Ishikawa (cell line): ENCODE measurements at regions not wholly inside any gene's neighbourhood (a gene's known extent, or its start where the extent isn't known, plus 50 kb on each side); places are given as distances from the start of the nearest gene placed in this dataset.

Experiments
- CEBPB ChIP-seq: IDR thresholded peaks from 2 replicates; pipeline ENCODE4 v1.6.1; 2012
- CREB1 ChIP-seq: IDR thresholded peaks from 2 replicates; pipeline ENCODE4 v1.6.1; 2012; ENCODE audit warnings: low read depth
- EGR1 ChIP-seq: IDR thresholded peaks from 2 replicates; pipeline ENCODE4 v1.6.1; 2012
- EP300 ChIP-seq: IDR thresholded peaks from 2 replicates; pipeline ENCODE4 v1.6.1; 2012; ENCODE audit warnings: borderline replicate concordance
- FOXM1 ChIP-seq: IDR thresholded peaks from 2 replicates; pipeline ENCODE4 v1.6.1; 2012; ENCODE audit warnings: low read depth, borderline replicate concordance
- NFIC ChIP-seq: IDR thresholded peaks from 2 replicates; pipeline ENCODE4 v1.6.1; 2012
- RAD21 ChIP-seq: IDR thresholded peaks from 2 replicates; pipeline ENCODE4 v1.6.1; 2012; ENCODE audit warnings: low read depth
- TAF1 ChIP-seq: IDR thresholded peaks from 2 replicates; pipeline ENCODE4 v1.6.1; 2012; ENCODE audit warnings: low read depth, mild to moderate bottlenecking
- TCF12 ChIP-seq: IDR thresholded peaks from 2 replicates; pipeline ENCODE4 v1.6.1; 2012; ENCODE audit warnings: low read depth
- TEAD4 ChIP-seq: IDR thresholded peaks from 2 replicates; pipeline ENCODE4 v1.6.1; 2012
- YY1 ChIP-seq: IDR thresholded peaks from 2 replicates; pipeline ENCODE4 v1.6.1; 2012; ENCODE audit warnings: low read depth
- ZBTB7A ChIP-seq: IDR thresholded peaks from 2 replicates; pipeline ENCODE4 v1.6.1; 2012; ENCODE audit warnings: low read depth
- TF ChIP-seq, protein P1 (sequence below): IDR thresholded peaks from 2 replicates; pipeline ENCODE4 v1.6.1; 2012
- TF ChIP-seq, protein P2 (sequence below): IDR thresholded peaks from 2 replicates; pipeline ENCODE4 v1.6.1; 2012; ENCODE audit warnings: low read depth, mild to moderate bottlenecking
- TF ChIP-seq, protein P3 (sequence below): IDR thresholded peaks from 2 replicates; pipeline ENCODE4 v1.6.1; 2012

DNA sequence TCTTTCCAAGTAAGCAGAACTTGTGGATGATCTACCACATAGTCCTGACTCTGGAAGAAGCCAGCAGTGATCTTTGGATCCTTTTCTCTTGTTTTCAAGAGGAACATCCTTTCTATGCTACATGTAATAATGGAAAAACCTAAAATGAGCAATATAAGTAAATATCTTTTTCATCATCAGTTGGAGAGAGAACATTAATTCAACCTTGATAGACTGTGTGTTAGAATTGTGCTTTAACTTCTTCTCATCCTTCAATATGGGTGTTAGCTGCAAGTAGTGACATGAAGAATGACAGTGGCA is 65.6 kb upstream of the IFNGR1 start:
- TF ChIP-seq, protein P1, sequence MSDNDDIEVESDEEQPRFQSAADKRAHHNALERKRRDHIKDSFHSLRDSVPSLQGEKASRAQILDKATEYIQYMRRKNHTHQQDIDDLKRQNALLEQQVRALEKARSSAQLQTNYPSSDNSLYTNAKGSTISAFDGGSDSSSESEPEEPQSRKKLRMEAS = no peak
- no peak for TF ChIP-seq CREB1
- no peak for TF ChIP-seq CEBPB
- TF ChIP-seq, protein P2, sequence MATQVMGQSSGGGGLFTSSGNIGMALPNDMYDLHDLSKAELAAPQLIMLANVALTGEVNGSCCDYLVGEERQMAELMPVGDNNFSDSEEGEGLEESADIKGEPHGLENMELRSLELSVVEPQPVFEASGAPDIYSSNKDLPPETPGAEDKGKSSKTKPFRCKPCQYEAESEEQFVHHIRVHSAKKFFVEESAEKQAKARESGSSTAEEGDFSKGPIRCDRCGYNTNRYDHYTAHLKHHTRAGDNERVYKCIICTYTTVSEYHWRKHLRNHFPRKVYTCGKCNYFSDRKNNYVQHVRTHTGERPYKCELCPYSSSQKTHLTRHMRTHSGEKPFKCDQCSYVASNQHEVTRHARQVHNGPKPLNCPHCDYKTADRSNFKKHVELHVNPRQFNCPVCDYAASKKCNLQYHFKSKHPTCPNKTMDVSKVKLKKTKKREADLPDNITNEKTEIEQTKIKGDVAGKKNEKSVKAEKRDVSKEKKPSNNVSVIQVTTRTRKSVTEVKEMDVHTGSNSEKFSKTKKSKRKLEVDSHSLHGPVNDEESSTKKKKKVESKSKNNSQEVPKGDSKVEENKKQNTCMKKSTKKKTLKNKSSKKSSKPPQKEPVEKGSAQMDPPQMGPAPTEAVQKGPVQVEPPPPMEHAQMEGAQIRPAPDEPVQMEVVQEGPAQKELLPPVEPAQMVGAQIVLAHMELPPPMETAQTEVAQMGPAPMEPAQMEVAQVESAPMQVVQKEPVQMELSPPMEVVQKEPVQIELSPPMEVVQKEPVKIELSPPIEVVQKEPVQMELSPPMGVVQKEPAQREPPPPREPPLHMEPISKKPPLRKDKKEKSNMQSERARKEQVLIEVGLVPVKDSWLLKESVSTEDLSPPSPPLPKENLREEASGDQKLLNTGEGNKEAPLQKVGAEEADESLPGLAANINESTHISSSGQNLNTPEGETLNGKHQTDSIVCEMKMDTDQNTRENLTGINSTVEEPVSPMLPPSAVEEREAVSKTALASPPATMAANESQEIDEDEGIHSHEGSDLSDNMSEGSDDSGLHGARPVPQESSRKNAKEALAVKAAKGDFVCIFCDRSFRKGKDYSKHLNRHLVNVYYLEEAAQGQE = no peak
- TF ChIP-seq, protein P3, sequence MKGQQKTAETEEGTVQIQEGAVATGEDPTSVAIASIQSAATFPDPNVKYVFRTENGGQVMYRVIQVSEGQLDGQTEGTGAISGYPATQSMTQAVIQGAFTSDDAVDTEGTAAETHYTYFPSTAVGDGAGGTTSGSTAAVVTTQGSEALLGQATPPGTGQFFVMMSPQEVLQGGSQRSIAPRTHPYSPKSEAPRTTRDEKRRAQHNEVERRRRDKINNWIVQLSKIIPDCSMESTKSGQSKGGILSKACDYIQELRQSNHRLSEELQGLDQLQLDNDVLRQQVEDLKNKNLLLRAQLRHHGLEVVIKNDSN = no peak
- TF ChIP-seq YY1 = no peak
- TF ChIP-seq EP300 = no peak
- TF ChIP-seq TEAD4 = no peak
- no peak for TF ChIP-seq TAF1
- no peak for TF ChIP-seq EGR1
- no peak for TF ChIP-seq TCF12
- no peak for TF ChIP-seq FOXM1
- TF ChIP-seq RAD21 = no peak
- TF ChIP-seq ZBTB7A = no peak
- no peak for TF ChIP-seq NFIC

DNA sequence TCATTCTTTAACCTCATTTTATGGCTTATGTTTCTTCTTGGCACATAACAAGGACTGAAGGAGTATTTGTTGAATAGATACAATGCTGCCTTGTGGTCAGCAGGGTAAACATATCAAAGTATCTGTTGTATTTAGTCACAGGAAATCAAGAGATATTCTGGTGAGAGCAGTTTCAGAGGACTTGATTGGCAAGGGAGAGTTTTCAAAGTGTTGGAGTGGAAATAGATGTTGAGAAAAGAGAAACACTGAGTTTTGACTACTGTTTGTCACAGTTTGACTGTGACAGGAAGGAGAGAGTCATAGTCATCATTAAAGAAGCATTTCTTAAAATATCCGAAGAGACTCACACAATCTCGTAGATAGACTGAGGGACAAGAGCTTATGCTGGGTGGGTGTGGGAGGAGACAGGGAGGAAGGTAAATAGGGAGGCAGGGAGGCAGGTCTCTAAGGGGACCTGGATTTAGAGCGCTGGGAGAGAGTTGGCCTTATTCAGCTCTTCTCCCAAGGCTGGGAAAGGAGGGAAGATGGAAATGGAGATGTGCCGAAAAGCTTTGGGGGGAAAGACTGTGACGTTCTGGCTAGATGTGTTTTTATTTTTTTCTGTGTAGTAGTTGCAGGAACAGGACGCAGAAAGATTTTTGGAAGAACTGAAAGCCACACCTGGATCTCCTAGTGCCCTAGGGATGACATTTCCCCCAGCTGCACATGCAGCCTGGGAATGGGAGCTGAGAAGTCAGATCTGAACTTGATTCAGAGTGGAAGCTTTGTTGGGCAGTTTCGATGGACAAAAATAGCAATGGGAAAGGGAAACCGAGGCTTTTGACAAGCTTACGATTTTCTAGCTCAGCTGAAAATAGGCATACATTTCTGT is 65.0 kb upstream of the IFNGR1 start:
- TF ChIP-seq CREB1 (no peak), TAF1 (no peak), EGR1 (no peak), ZBTB7A (no peak), NFIC (no peak), RAD21 (no peak), EP300 (no peak), FOXM1 (no peak), CEBPB (no peak), YY1 (no peak), TCF12 (no peak)
- TF ChIP-seq, protein P3 = no peak
- TF ChIP-seq, protein P2 = no peak

DNA sequence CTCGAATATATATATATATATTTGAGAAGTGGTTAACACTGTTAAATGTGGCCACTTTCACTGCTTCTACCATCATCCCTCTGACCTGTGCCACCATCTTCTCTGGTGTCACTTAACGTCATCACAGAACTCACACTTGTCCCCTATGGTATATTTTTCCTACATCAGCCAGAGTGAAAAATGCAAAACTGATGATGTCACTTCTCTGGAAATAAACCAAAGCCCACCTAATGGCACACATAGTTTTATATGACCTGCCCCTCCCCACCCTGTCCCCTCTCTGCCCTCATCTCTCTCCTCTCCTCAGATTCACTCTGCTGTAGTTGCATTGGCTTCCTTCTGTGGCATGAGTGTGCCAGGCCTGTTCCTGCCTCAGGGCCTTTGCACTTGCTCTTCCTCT is 63.9 kb upstream of the IFNGR1 start:
- TF ChIP-seq EP300 (no peak), CEBPB (no peak), ZBTB7A (no peak), CREB1 (no peak), TAF1 (no peak), TCF12 (no peak), YY1 (no peak), FOXM1 (no peak), NFIC (no peak), RAD21 (no peak), TEAD4 (no peak), EGR1 (no peak)
- TF ChIP-seq, protein P3 = no peak
- TF ChIP-seq, protein P1 = no peak
- TF ChIP-seq, protein P2 = no peak

DNA sequence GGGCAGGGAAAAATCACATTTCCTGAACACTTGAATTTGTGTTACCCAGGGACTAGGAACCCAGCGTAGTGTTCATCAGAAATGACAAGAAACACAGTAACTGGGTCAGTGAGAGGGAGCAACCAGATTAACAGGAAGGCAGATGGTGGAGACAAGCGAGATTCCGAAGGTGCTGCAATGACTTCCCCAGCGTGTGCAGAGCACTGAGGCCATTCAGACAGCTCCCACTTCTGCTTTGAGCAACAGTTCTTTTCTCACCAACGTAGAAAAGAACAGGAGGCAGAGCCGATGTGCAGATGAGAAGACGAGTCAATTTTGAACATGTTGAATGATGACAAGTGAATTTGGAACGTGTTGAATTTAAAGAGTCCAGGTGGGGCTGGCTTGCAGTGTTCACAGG is 63.1 kb upstream of the IFNGR1 start:
- TF ChIP-seq YY1 = no peak
- no peak for TF ChIP-seq TCF12
- TF ChIP-seq EGR1 = no peak
- no peak for TF ChIP-seq NFIC
- TF ChIP-seq, protein P2 = no peak
- no peak for TF ChIP-seq ZBTB7A
- no peak for TF ChIP-seq TAF1
- TF ChIP-seq, protein P3 = no peak
- no peak for TF ChIP-seq EP300
- no peak for TF ChIP-seq FOXM1
- TF ChIP-seq, protein P1 = no peak
- TF ChIP-seq RAD21 = no peak
- no peak for TF ChIP-seq CREB1
- TF ChIP-seq TEAD4 = no peak
